HG03520 (cell line): ENCODE measurements at regions not wholly inside any gene's neighbourhood (a gene's known extent, or its start where the extent isn't known, plus 50 kb on each side); places are given as distances from the start of the nearest gene placed in this dataset.
"Not testable (repeated sequence)": the region's sequence is repeated elsewhere in the genome, so short reads cannot be mapped to it uniquely, and the experiment has no call there.

Experiments used
- ATAC-seq: cut with Tn5 transposase; IDR thresholded peaks from one replicate; pipeline ENCODE4 v1.9.1; 2021; ENCODE audit warnings: mild to moderate bottlenecking, moderate library complexity; ENCODE audit not compliant: unreplicated experiment

- ATAC-seq, result no peak
These were observed 554.0 kb upstream of the SPRY2 start for GRCh38 chr13:80894917-80895316.

DNA sequence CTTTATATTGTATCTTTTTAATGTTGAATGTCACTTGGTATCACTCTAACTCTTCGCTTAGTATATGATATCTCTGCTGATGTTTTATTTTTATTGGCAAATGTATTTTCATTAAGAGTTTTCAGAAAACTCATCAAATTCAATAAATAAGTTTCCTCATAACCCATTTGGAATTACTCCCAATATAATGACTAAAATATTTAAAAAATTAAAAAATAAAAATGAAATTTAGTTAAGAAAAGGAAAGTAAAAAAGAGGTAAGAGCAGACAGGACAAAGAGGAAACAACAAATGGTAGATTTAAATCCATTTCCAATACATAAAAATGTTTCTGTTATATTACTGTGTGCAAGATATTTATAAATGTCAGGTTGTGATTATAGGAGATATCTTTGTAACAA is 548.9 kb upstream of the SPRY2 start:
- no peak for ATAC-seq

- no peak for ATAC-seq
These were observed 547.5 kb upstream of the SPRY2 start for GRCh38 chr13:80888390-80888789.

GRCh38 chr13:80884056-80884785 is 543.3 kb upstream of the SPRY2 start:
- ATAC-seq, result no peak

DNA sequence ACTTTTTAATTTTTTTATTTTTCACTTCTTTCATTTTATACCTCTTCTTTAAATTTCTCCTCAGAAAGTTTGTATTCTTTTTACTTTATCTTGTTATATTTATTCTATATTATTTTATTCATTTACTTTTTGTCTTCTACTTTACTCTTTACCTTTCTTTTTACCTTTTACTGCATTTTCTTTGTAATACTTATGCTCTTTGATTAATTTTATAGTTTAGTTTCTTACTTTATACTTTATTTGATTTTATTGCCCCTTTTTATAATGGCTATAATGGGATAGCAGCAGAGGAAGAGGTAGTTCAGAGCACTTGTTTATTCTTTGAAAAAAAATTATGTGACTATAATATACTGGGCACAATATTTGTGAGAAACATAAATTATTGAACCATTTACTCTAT is 542.6 kb upstream of the SPRY2 start:
- no peak for ATAC-seq

DNA sequence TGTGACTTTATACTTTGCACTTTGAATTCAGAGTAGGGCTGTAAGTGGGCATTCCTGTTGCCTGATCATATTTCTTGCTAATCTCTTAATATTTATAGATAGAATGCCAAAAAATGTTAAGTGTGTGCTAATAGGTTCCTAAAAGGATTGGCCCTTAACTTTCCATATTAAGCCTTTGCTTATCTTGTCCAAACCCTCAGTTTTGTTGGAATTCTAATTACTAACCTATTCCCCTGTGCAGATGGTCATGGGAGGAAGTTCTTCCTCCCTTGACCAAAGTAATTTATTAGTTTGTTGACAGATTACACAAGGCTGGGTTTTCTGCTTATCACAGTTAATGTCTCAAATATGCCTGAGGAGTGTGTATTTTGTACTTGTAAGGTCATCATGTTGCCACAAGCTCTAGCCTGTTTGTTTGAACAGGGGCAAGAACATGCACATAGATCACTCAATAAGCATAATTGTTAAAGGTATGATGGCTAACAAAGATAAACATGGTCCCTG is 541.1 kb upstream of the SPRY2 start:
- ATAC-seq, result no peak

DNA sequence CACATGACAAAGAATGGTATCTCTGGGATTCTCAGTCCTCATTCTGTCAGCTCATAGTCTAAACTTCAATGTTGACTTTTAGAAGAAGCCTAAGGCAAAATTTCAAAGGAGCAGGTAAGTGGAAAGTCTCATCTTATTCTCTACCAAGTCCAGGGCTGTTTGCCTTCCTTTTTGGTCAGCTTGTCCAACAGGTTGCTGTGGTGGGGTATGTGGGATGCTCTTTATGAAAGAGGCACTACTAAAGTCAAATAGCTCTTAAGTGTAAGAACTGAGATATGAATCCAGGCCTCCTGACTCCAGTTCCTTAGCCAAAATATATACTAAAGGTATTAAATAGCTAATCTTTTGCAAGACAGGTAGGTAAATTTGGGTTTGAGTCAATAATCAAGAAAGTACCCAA is 540.6 kb upstream of the SPRY2 start:
- no peak for ATAC-seq

GRCh38 chr13:80881034-80881433 is 540.1 kb upstream of the SPRY2 start:
- no peak for ATAC-seq

DNA sequence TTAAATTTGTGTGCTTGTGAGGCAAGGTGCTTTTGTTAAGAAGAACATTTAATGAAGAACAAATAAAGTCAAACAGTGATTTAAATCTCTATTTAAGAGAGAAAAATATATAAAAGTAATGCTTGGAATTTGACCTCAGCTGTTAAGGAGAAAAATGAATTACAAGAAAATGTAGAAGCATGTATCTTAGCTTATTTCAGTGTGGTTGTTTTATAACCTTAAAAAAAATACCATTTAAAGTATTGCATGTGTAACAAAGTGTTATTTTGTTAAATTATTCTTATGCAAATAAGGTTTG is 537.0 kb upstream of the SPRY2 start:
- ATAC-seq, result no peak

DNA sequence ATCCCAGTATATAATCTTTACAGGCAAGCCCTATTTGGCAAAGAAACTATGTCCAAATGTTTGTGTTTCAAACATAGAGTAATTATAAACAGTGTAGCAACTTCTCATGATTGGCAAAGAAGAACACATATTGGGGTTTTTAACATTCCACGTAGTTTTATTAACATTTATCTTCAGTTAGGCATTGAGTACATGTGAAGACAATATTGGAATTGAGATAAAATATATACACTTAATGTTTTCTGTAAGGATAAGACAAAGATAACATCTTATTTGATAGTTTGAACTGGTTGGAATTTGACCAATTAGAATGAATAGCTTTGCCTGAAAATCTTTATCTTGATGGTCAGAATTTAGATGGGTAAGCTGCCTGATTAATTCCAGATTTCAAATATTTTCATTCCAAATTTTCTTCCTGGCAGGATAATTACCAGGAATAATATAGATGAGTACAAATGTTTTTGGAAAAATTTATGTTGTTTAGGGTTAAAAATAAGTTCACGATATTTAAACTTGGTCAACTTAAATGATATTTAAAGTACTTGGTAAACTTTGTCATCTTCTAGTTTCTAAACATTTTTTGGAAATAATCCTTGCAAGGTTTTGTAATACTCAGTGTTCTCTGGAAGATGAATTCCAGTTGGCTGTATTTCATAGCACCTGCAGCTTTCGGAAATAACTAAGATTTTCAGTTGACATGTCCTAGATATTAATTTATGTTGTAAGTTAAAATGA is 536.5 kb upstream of the SPRY2 start:
- no peak for ATAC-seq

DNA sequence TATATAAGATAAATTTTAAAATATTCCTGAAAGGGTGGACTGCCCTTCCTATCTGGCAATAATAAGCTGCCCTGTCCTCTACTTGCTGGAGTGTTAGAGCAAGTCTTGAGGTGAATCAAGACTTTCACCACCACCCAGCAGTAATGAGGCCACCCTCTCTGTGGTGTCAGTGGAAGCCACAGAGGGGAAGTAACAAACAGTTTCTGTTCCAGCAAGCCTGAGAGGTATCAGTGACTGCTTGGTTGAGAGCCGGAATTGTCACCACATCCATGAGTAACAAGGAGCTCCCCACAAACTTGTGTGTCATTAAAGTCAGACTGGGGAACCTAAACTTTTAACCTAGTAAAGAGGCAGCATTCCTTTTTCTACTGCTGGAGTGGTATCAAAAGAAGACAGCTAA is 532.7 kb upstream of the SPRY2 start:
- ATAC-seq, result no peak

- ATAC-seq, result not testable (repeated sequence)
These were observed 531.0 kb upstream of the SPRY2 start for GRCh38 chr13:80871971-80872370.

- ATAC-seq, result no peak
These were observed 530.6 kb upstream of the SPRY2 start for GRCh38 chr13:80871481-80871880.

GRCh38 chr13:80870186-80870585 is 529.3 kb upstream of the SPRY2 start:
- no peak for ATAC-seq

DNA sequence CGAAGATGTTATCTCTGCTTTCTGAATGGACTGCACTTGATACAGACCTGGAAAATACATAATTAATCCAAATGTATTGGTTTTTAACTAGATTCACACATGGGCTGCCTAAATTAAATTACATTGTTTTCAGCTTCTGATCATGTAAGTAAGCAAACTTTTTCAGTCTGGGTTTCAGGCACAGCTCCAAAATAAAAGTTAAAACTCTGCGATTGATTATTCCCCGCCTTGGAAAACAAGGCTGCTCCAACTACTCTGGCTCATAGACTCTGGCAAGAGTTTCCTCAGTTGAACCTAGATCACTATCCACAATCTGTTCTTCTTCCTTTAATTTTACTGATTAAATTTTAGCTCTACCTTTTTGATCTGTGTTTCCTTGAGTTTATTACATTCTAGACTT is 526.0 kb upstream of the SPRY2 start:
- ATAC-seq, result no peak

DNA sequence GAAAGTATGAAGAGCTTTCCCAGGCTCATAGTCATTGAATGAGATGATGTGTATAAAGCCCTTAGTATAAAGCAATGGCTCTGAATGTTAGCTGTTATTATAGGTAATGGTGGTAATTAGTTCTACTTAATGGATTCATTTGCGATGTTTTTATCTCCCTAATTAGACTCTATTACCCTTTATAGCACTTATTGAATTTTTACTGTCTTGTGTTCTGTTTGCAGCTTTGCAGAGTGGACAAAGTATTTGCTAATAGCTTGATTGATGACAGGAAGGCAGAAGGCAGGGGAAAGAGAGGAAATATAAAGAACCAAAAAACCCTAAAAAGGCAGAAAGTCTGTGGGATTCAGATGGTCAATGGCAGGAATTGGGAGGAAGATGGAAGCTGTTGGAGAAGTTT is 524.4 kb upstream of the SPRY2 start:
- no peak for ATAC-seq

DNA sequence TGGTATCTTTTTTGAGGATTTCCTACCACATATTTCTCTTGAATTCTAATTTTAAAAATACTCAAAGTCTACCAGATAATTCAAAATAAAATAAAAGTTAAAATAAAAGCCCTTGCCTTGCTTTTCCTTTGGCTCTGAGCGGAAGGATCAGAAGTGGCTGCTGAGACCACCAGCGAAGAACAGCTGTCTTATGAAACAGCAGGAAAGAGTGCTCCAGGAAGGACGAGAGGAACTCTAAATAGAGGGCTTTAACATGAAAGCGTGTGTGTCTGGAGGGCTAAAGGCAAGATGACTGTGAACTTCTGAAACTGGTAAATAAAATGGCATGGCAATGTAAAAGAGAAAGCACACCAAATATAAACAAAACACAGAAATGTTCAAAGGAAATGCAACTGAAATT is 521.5 kb upstream of the SPRY2 start:
- no peak for ATAC-seq

DNA sequence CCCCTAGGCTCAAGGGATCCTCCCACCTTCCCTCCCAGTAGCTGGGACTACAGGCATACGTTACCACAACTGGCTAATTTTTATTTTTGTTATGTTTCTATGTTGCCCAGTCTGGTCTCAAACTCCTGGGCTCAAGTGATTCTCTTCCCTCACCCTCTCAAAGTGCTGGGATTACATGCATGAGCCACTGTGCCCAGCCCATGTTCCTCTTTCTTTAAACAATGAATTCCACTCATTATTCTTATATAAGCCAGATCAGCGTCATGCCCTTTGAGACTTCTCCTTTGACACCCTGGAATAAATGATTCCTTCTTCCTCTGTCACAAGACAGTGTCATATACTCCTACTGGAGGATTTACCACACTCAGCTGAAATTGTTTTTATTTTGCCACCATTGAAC is 519.9 kb upstream of the SPRY2 start:
- no peak for ATAC-seq

DNA sequence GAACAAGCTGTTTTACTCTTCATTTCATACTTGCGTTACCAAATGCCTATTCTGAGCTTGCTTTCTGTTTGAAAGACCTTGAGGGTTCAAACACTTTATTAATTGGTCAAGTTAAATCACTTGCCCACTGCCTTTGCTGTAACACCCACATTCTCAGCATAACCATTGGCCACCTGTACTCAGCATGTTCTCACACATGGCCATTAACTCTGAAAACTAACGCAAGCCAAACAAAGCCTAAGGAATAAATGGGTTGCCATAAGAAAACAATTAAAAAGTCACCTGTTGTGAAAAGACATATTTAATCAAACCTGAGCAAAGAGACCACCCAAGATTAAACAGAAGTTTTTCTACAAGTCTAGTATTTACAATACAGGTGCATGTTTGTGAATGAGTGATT is 517.2 kb upstream of the SPRY2 start:
- no peak for ATAC-seq

- ATAC-seq, result no peak
These were observed 516.4 kb upstream of the SPRY2 start for GRCh38 chr13:80857321-80857720.

DNA sequence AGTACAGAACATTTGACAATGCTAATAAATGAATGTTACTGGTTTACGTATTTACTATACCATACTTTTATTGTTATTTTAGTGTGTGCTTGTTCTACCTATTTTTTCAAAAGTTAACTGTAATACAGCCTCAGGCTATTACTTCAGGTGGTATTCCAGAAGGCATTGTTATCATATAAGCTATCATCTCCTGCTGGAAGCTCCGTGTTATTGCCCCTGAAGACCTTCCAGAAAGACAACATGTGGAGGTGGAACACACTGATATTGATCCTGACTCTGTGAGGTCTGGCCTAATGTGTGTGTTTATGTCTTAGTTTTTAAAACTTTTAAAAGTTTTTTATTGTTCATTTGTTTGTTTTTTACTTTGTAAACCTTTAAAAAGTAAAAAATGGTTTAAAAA is 509.8 kb upstream of the SPRY2 start:
- no peak for ATAC-seq

GRCh38 chr13:80844164-80844563 is 503.2 kb upstream of the SPRY2 start:
- ATAC-seq, result no peak

DNA sequence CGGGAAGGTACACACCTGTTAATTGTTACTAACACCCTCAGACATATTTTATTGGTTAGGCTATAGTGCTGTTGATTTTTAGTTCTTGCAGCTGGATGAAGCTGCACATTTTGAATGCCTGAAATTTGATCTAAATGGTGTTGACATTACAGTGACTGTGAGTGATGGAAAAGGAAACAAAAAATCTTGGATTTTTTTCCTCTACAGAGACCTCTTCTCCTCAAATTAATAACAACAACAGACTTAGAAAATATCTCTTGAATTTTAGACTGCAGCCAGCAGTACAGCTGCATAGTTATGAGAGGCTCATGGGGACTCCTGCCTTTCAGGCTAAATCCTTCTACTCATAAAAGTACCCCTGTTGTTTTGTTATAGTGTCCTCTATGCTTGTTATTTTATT is 500.5 kb upstream of the SPRY2 start:
- ATAC-seq, result no peak
